ENCODE measurements at regions not wholly inside any gene's neighbourhood (a gene's known extent, or its start where the extent isn't known, plus 50 kb on each side); places are given as distances from the start of the nearest gene placed in this dataset.

DNA sequence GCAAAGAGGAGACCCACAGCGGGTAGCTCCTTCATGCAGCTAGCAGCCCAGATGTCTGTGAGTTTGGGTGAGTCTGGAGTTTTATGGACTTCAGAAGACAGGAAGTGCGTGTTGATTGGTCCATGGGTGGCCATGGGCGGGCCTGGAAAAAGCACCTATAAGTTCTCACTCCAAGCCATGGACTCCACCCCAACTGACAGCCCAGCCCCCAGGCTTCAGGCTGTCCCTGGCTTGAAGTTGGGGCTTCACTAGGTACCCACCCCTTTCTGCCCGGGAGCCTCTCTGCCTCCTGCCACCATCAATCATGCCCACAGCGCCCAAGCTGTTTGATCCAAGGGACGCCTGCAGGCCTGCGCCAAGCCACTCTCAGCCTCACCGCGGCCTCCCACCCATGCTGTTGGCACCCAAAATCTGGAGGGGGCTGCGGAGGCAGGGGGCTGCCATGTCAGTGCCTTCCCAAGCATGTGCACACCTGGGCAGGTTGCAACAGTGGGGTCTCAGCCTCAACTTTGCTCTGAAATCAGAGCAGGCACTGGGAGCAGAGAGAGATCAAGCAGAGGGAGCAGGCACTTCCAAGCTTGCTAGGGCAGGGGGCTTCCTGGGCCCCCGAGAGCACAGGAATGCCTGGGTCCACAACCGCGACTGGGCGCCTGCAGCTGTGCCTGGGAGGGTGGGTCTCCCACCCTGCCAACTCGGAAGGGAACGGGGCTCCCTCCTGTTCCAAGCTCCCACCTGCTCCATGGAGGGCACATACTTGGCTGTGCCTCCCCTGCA is 1503.7 kb downstream of the CDH11 start:
- no peak for DNase-seq (ENCODE audit: low read depth)

- no peak for DNase-seq (ENCODE audit: low read depth)
Measured at GRCh38 chr16:63617047-63617989, 1504.5 kb downstream of the CDH11 start.

DNA sequence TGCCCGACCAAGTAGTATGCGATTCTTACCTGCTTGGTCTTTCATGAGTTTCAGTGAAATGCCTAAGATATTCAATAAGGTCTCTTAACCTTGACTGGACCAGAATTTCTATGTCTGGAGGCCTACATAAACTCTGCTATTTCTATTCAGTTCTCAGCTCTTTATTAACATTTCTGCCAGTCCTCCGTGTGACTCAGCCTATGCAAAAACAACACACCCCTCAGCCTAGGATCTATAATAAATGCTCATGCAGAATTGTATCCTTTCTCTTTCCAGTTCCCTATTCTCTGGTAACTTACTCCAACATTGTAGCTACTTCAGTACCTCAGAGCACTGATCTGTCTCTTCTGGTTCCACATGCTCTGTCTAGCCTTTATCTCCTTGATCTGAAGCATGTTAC is 1507.4 kb downstream of the CDH11 start:
- DNase-seq (ENCODE audit: low read depth): no peak

DNA sequence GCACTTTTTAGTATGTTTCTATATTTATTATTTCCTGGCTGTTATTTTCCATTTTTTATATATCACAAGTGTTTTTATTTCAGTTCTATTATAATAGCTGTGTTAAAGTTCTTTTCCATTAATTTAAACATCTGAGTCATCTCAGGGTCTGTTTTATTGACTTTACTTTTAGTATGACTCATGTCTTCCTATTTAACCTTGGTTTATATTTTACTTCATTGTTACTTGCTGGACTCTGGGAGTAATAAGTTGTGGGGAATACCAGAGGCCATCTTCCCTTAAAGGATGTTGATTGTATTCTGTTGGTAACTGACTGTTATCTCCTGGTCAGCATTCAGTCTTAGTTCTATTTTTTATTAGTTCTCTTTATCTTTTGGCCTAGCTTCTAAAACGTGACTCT is 1508.2 kb downstream of the CDH11 start:
- DNase-seq (ENCODE audit: low read depth): peak; percentile 41

DNA sequence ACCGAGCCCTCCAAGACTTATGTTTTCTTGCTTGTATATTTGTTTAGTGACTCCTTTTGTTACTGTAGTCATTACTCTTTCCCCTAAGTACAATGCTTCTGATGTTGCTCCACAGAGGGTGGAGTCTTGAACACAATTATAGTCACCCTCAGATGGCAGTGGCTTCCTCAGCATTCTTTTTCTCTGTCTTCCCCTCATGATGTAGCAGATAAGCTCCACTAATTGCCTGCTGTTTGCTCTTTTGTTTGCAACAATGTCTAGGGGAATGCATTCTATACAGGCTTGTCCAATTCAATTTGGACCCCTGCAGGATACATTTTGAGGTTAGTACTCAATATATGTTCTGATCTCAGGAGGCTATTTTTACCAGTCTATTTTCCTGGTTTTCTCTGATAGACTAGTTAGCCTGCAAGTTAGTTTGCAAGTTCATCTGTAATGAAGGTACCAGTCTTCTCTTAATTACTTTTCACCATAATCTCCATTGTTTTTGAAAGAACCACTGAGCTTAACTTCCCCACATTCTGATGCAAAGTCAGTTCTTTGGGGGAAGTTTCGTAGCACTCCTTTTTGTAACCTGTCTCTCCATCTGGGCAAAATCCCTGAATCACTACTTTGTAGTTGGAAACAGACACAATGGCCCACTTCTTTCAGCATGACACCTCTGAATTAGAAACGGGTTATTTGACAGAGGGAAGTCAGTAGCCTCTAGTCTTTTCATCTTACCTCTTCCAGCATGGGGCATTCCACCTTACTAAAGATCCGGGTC is 1509.2 kb downstream of the CDH11 start:
- no peak for DNase-seq (ENCODE audit: low read depth)

DNA sequence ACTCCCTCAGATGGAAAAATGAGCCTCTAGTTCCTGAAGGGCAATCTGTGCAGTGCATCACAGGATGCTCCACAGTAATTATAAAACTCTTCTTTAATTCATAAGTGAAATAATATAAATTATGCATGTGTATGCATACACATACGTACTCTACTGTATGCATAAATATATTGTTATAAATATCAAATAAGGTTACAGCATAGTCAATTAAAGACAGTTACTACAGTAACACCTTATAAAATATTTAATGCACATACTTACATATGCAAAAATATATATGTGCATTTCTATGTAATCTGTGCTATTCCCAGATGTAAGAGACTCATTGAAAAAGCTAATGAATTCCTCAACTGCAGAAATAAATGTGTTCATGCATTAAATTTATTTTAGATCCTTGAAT is 1515.1 kb downstream of the CDH11 start:
- DNase-seq (ENCODE audit: low read depth): no peak

GRCh38 chr16:63602206-63602927 is 1519.5 kb downstream of the CDH11 start:
- DNase-seq (ENCODE audit: low read depth): no peak

DNA sequence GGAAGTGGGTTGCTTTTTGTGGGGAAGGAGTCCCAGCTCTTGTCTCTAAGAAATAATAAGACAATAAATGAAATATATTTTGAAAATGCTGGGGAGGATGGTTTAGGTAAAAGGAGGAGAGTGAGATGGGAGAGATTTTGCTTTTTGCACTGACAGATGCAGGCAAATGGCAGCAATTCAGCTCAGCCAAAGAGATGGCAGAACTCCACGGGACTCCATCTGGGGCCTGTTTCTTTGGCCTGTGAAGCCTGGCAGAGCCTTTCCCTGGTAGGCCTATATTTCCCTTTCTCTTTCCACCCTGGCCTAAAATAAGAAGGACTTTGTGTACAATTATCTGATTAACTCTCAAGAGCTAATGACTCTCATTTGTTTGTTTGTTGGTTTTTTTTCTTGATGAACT is 1525.1 kb downstream of the CDH11 start:
- DNase-seq (ENCODE audit: low read depth): no peak

DNA sequence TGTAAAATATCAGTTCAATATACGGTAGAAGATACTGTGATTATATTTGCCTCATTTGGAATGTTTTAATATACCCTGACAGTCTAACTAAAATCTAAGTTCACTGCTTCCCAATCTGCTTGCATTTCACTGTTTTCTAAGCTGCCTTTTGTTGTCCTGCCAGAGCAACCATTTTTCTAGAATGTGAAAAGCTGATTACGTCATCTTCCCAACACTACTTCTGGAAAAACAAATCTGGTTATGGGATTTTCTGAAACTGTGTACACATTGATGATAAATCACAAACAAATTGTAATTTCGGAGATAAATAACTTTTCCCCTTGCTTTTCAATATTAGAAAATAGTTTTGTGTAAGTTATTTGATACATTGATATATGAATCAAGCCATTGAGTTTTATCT is 1529.0 kb downstream of the CDH11 start:
- no peak for DNase-seq (ENCODE audit: low read depth)

DNA sequence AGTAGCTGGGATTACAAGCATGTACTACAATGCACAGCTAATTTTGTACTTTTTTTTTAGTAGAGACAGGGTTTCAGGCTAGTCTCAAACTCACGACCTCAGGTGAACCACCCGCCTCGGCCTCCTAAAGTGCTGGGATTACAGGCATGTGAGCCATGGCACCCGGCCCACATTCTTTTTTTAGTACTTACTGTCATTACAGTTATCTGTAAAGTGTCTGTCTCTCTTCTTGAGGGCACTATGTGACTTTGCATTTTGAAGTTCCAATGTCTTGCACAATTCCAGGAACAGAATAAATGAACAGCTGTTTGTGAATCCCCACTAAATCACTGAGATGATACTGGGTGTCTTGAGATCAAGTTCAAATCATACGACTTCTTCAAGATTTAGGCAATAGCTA is 1540.3 kb downstream of the CDH11 start:
- DNase-seq (ENCODE audit: low read depth): no peak

DNA sequence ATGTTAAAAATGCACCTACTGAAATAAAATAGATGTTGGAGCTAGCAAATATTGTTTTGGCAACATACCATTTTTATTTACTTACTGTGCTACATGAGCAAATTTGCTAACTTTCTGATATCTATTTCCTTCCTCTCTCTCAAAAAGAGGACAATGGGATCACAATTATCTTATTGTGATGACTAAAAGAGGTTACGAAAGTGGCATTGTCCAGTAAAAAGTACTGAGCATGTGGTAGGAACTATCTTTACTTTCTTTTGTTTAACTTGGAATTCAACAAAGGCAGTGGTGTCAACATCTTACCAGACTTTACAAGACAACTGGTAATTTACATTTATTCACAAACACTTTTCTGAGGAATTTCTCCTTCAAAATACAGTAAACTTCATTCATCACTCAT is 1542.6 kb upstream of the CDH8 start:
- no peak for DNase-seq (ENCODE audit: low read depth)

DNA sequence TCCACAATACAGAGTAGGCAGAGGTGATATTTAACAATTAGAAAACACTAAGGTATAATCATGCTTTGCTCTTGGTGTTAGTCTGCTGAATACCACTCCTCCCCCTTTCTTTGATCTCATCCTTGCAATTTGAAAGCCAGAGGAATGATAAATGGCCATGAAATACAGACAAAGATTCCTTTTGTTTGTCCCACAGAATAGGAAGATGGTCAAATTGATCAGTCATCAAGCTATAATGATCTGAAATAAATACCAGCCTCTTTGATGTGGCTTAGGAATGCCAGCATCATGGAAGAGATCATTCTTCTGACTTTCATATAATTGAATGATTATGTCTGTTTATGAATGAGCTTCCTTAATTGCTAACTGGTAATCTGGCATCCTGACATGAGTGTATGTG is 1541.7 kb upstream of the CDH8 start:
- no peak for DNase-seq (ENCODE audit: low read depth)

- no peak for DNase-seq (ENCODE audit: low read depth)
Measured at GRCh38 chr16:63575041-63575440, 1538.8 kb upstream of the CDH8 start.

DNA sequence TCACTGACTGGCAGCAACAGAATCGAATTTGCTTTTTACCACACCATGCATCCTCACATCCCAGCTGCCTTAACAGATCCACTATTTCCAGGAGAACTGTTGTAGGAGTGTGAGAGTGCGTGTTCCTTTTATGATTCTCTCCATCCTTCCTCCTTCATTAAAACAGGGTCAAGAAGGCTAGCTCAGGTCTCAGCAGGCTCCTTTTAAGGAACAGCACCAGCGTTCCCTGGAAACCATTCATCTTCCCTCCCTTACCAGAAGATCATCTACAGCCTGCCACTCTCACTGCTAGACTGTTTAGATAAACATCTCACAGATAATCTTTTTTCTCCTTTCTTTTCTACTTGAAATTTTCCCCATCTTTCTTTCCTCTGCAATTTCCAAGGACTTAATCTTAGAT is 1531.9 kb upstream of the CDH8 start:
- DNase-seq (ENCODE audit: low read depth): no peak

DNA sequence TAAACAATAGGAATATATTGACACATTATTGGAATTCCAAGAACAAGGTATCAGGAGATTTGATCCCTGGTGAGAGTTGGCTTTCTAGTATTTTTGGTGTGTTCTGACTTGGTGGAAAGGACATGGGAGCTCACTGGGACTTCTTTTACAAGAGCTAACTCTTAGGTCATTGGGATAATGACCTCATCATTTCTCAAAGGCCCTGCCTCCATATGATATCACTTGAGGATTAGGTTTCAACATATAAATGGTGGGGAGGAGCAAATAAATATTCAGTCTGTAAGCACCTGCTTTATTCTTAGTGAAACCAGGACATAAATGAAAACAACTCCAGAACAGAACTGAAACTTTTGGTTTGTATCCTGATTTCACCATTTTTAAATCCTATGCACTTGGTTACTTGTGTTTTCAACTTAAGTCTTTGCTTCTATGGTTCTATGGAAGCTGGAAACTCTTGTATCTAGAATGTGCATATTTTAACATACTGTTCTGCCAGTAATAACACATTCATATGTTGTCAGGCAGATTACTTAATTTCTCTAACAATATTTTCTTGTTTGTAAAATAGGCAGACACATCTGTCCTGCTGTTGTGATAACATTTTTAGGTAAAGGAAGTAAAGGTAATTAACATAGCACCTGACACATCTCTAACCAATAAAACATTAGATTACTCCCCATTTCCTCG is 1527.7 kb upstream of the CDH8 start:
- no peak for DNase-seq (ENCODE audit: low read depth)

GRCh38 chr16:63553980-63554379 is 1517.7 kb upstream of the CDH8 start:
- no peak for DNase-seq (ENCODE audit: low read depth)

DNA sequence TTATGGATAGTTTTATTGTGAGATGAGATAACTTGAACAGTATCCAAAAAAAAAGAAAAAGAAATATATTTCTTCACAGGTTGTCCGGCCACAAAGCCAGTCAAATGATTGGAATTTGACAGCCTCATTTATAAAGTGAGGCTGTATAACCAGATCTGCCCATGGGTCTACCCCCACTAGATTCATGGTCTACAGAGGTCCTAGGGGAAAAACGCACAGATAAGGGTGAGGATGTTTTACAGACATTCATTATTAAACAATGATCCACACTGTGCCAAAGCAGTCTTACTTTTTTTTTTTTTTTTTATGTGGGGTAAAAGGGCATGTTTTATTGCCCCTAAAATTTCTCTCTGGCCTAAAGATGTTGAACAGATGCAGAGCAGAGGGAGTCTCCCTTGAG is 1503.0 kb upstream of the CDH8 start:
- DNase-seq (ENCODE audit: low read depth): no peak

GRCh38 chr16:63530974-63531373 is 1494.7 kb upstream of the CDH8 start:
- DNase-seq (ENCODE audit: low read depth): no peak

GRCh38 chr16:63530208-63530607 is 1494.0 kb upstream of the CDH8 start:
- no peak for DNase-seq (ENCODE audit: low read depth)

- no peak for DNase-seq (ENCODE audit: low read depth)
Measured at GRCh38 chr16:63527404-63527803, 1491.2 kb upstream of the CDH8 start.

- no peak for DNase-seq (ENCODE audit: low read depth)
Measured at GRCh38 chr16:63516394-63516793, 1480.2 kb upstream of the CDH8 start.
